Thyroid gland (tissue), 4 donors: ENCODE measurements at regions not wholly inside any gene's neighbourhood (a gene's known extent, or its start where the extent isn't known, plus 50 kb on each side); places are given as distances from the start of the nearest gene placed in this dataset.

Source experiments
- DNase-seq, 2 donors: peaks; one replicate each; pipeline ENCODE4 v3.0.0-alpha.2; 2019
- H3K27ac ChIP-seq, 3 donors: fragments of 200-600 bp; sonication (generic); 1 replicate in 2 of 3; 2 replicates in 1 of 3; pipeline ENCODE4 v1.5.1; 2016 to 2019; ENCODE audit warnings: mild to moderate bottlenecking in 1 of 3, moderate library complexity in 1 of 3
- H3K27me3 ChIP-seq: fragments of 200-600 bp; sonication (generic); one replicate; pipeline ENCODE4 v1.5.1; 2019
- H3K36me3 ChIP-seq, 2 donors: fragments of 200-600 bp; sonication (generic); one replicate each; pipeline ENCODE4 v1.5.1; 2016 to 2019
- H3K4me1 ChIP-seq, 2 donors: fragments of 200-600 bp; sonication (generic); one replicate each; pipeline ENCODE4 v1.5.1; 2017 to 2019
- H3K4me3 ChIP-seq, 3 donors: fragments of 200-600 bp; sonication (generic); replicated peaks in 1 of 3; 1 replicate in 2 of 3; 2 replicates in 1 of 3; pipeline ENCODE4 v1.5.1; 2016; ENCODE audit warnings: mild to moderate bottlenecking in 1 of 3
- H3K9me3 ChIP-seq: fragments of 200-600 bp; sonication (generic); one replicate; pipeline ENCODE4 v1.5.1; 2017
- POLR2A ChIP-seq, 2 donors: fragments of 450-650 bp; IDR thresholded peaks; one replicate each; pipeline ENCODE4 v1.6.1; 2017; ENCODE audit warnings: antibody characterized with exemption in 2 of 2, mild to moderate bottlenecking in 2 of 2, moderate library complexity in 1 of 2
- WGBS, 2 donors: methylation state at CpG; one replicate each; pipeline ENCODE4 v1.1.5; 2017; 5-methylcytosine and 5-hydroxymethylcytosine counted together
- intact Hi-C: fragments of 100-400 bp; cut with DNase I; formaldehyde crosslinking; loops from one replicate; pipeline ENCODE4 v1.15.1; 2023
- TF ChIP-seq, protein P1 (sequence below), 6 experiments: fragments of 200-600 bp in 3 of 6; fragments of 450-650 bp in 3 of 6; sonication (generic) in 3 of 6; IDR thresholded peaks; one replicate each; pipeline ENCODE4 v1.5.1; 2016 to 2019; ENCODE audit warnings: antibody characterized with exemption in 6 of 6, mild to moderate bottlenecking in 2 of 6, inconsistent platforms in 1 of 6, moderate library complexity in 1 of 6

DNA sequence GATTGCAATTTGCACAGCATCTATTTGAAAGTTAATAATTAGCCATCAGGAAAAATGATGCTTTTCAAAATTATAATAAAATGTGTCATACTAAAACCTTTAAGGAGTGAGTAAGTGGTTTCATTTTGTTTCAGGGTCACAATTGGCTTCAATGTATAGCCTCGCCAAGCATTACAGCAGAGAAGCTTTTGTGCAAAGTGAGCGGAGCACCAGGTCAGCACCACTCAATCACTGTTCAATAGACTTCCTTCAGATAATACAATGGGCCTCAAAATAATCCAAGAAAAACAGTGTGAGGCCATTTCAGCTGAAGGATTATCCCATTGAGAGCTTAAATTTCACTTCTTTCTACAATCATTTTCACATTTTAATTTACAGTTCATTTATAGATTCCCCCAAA lies 409.2 kb upstream of the SLIT2 start:
- TF ChIP-seq, protein P1, sequence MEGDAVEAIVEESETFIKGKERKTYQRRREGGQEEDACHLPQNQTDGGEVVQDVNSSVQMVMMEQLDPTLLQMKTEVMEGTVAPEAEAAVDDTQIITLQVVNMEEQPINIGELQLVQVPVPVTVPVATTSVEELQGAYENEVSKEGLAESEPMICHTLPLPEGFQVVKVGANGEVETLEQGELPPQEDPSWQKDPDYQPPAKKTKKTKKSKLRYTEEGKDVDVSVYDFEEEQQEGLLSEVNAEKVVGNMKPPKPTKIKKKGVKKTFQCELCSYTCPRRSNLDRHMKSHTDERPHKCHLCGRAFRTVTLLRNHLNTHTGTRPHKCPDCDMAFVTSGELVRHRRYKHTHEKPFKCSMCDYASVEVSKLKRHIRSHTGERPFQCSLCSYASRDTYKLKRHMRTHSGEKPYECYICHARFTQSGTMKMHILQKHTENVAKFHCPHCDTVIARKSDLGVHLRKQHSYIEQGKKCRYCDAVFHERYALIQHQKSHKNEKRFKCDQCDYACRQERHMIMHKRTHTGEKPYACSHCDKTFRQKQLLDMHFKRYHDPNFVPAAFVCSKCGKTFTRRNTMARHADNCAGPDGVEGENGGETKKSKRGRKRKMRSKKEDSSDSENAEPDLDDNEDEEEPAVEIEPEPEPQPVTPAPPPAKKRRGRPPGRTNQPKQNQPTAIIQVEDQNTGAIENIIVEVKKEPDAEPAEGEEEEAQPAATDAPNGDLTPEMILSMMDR (IDR thresholded peaks at IDR 0.05): no peak
- no peak for TF ChIP-seq POLR2A (IDR thresholded peaks at IDR 0.05)
- H3K27me3 ChIP-seq: no peaks in the 10 kb centered on the region
- no peaks in the 10 kb centered on the region for H3K9me3 ChIP-seq
- H3K4me1 ChIP-seq: no peaks in the 10 kb centered on the region
- DNase-seq: no peak
- no peak overlapping the region for H3K4me3 ChIP-seq
- H3K27ac ChIP-seq: no peak overlapping the region
- H3K36me3 ChIP-seq: no peaks in the 10 kb centered on the region
- WGBS, 2 donors: 90 to 93% methylated on average over 2 of the region's 2 CpGs
- intact Hi-C loops: no loop called here

DNA sequence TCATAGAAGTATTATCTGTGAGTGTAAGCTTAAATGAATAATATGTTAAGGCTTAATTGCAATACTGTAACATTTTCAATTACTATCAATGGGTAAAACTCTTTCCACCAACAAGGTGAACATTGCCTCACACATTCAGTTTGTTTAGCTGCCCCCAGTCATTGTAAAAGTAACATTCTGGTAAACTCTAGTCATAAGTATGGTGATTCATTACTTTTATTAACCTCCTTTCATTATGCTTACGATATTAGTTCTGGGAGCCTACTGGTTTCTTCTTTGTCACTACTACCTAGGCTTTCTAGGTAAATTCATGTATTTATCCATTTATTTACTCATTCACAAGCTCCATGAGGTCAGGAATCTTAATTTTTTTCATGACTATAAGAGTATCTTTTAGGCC lies 412.8 kb upstream of the SLIT2 start:
- intact Hi-C loops: no loop called here
- no peaks in the 10 kb centered on the region for H3K27me3 ChIP-seq
- DNase-seq: no peak
- H3K4me3 ChIP-seq: no peak overlapping the region
- H3K4me1 ChIP-seq: no peaks in the 10 kb centered on the region
- H3K9me3 ChIP-seq: no peaks in the 10 kb centered on the region
- no peak overlapping the region for H3K27ac ChIP-seq
- H3K36me3 ChIP-seq: no peaks in the 10 kb centered on the region
- WGBS, 2 donors: 96% methylated on average over 1 of the region's 1 CpG
- TF ChIP-seq POLR2A (IDR thresholded peaks at IDR 0.05): no peak
- TF ChIP-seq, protein P1 (IDR thresholded peaks at IDR 0.05): no peak

DNA sequence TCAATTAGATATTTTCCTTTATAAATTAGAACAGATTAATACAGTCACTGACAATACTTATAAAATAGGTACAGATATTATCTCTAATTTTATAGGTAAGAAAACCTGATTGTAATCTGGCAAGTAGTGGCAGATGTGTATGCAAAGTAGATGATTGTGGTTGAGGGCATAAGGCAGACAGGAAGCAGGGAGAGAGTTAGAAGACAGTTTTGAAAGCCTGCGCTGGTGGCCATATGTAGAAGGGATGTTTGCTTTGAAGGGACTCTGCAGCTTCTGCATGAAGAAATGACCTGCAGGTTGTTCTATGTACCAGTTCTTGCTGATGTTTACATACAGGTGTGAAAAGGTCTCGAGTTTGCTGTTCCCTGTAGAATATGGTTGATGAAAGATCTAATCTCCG lies 416.3 kb upstream of the SLIT2 start:
- no peak for DNase-seq
- 83 to 90% methylated on average over 3 of the region's 3 CpGs for WGBS, 2 donors
- H3K27me3 ChIP-seq: no peaks in the 10 kb centered on the region
- TF ChIP-seq, protein P1 (IDR thresholded peaks at IDR 0.05): no peak
- TF ChIP-seq POLR2A (IDR thresholded peaks at IDR 0.05): no peak
- H3K36me3 ChIP-seq: no peaks in the 10 kb centered on the region
- H3K27ac ChIP-seq: no peak overlapping the region
- no peaks in the 10 kb centered on the region for H3K4me1 ChIP-seq
- no peak overlapping the region for H3K4me3 ChIP-seq
- intact Hi-C loops: no loop called here
- H3K9me3 ChIP-seq: no peaks in the 10 kb centered on the region

DNA sequence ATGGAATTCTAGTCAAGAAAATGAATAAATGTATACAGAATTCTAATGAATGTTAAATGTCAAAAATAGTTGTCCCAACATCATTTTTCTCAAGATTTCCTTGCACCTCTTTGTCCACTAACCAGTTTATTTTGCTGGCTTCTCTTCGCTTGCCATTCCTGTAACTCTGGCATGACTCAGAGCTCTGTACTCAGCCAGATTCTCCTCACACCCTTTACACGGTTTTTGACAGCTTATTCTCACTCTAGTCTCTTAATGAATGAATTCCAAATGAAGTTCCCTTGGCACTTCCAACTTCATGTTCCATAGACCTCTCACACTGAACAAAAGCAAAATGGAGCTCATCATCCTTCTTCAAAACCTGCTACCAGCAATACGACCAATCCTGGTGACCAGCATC lies 419.3 kb upstream of the SLIT2 start:
- no peaks in the 10 kb centered on the region for H3K4me1 ChIP-seq
- H3K27me3 ChIP-seq: no peaks in the 10 kb centered on the region
- WGBS, 2 donors: 79 to 83% methylated on average over 3 of the region's 3 CpGs
- TF ChIP-seq POLR2A (IDR thresholded peaks at IDR 0.05): no peak
- TF ChIP-seq, protein P1 (IDR thresholded peaks at IDR 0.05): no peak
- intact Hi-C loops: no loop called here
- DNase-seq: no peak
- H3K9me3 ChIP-seq: no peaks in the 10 kb centered on the region
- no peak overlapping the region for H3K27ac ChIP-seq
- H3K36me3 ChIP-seq: no peaks in the 10 kb centered on the region
- H3K4me3 ChIP-seq: no peak overlapping the region

DNA sequence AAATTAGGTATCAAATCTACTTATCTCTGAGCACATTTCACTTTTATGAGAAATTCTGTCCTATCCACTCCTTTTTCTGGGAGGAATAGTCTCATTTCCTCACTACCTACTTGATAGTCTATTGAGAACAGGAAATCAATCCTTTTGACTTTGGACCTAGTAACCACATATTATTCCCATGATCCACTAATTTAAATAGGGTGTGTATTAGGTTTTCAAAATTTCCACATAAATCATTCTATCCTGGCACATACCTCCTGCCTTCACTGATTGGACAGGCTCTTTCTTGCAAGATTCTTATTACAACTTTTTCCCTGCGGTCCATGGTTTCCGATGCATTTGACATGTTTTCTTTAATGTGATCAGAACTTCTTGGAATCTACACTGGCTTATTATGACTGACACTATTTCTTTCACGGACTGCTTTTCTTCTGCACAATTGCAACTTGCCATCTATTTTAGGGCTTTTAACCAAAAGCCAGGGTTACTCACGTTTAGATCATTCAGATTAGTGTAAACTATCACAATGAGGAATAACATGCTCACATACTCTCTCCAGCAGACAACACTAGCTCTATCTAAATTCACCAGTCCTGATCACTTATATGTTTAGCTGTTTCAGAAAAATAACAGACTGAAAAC lies 419.9 kb upstream of the SLIT2 start:
- no peak overlapping the region for H3K4me3 ChIP-seq
- H3K9me3 ChIP-seq: no peaks in the 10 kb centered on the region
- no peaks in the 10 kb centered on the region for H3K4me1 ChIP-seq
- intact Hi-C loops: no loop called here
- H3K27ac ChIP-seq: no peak overlapping the region
- DNase-seq: no peak
- TF ChIP-seq POLR2A (IDR thresholded peaks at IDR 0.05): no peak
- TF ChIP-seq, protein P1 (IDR thresholded peaks at IDR 0.05): no peak
- H3K36me3 ChIP-seq: no peaks in the 10 kb centered on the region
- H3K27me3 ChIP-seq: no peaks in the 10 kb centered on the region
- 84 to 86% methylated on average over 4 of the region's 4 CpGs for WGBS, 2 donors
